ENCODE measurements at regions not wholly inside any gene's neighbourhood (a gene's known extent, or its start where the extent isn't known, plus 50 kb on each side); places are given as distances from the start of the nearest gene placed in this dataset.

GRCh38 chr2:118348380-118349034, 260.2 kb downstream of the INSIG2 start:
- no peak overlapping the region for H3K4me3 ChIP-seq (ENCODE audit: low read depth, low read length)
- DNase-seq (ENCODE audit: low read depth), result no peak
- TF ChIP-seq, protein P1, sequence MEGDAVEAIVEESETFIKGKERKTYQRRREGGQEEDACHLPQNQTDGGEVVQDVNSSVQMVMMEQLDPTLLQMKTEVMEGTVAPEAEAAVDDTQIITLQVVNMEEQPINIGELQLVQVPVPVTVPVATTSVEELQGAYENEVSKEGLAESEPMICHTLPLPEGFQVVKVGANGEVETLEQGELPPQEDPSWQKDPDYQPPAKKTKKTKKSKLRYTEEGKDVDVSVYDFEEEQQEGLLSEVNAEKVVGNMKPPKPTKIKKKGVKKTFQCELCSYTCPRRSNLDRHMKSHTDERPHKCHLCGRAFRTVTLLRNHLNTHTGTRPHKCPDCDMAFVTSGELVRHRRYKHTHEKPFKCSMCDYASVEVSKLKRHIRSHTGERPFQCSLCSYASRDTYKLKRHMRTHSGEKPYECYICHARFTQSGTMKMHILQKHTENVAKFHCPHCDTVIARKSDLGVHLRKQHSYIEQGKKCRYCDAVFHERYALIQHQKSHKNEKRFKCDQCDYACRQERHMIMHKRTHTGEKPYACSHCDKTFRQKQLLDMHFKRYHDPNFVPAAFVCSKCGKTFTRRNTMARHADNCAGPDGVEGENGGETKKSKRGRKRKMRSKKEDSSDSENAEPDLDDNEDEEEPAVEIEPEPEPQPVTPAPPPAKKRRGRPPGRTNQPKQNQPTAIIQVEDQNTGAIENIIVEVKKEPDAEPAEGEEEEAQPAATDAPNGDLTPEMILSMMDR (IDR thresholded peaks at IDR 0.05; ENCODE audit: insufficient read depth, low read depth, low read length, missing control alignments), result no peak

- DNase-seq (ENCODE audit: low read depth), result no peak
- TF ChIP-seq, protein P1 (IDR thresholded peaks at IDR 0.05; ENCODE audit: insufficient read depth, low read depth, low read length, missing control alignments), result no peak
- no peak overlapping the region for H3K4me3 ChIP-seq (ENCODE audit: low read depth, low read length)
Observed at GRCh38 chr2:118345465-118345864, 257.2 kb downstream of the INSIG2 start.

GRCh38 chr2:118340103-118340502, 251.8 kb downstream of the INSIG2 start:
- no peak overlapping the region for H3K4me3 ChIP-seq (ENCODE audit: low read depth, low read length)

DNA sequence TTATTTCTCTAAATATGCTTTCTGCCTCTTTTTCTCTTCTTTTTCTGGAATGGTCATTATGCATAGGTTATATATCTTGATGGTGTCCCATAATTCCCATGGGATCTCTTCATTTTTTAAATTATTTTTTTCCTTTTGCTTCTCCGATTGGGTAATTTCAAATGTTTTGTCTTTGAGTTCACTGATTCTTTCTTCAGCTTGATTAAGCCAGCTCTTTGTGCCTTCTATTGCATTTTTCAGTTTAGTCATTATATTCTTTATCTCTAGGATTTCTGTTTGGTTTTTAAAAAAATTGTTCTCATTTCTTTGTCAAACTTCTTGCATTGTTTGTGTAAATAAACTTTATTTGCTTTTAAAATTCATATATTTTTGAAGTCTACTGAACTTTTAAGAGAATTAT, 251.1 kb downstream of the INSIG2 start:
- TF ChIP-seq, protein P1 (IDR thresholded peaks at IDR 0.05; ENCODE audit: insufficient read depth, low read depth, low read length, missing control alignments), result no peak
- no peak overlapping the region for H3K4me3 ChIP-seq (ENCODE audit: low read depth, low read length)
- DNase-seq (ENCODE audit: low read depth), result no peak

More at GRCh38 chr2:118340103-118340502, 251.8 kb downstream of the INSIG2 start:
- DNase-seq (ENCODE audit: low read depth), result no peak
- TF ChIP-seq, protein P1 (IDR thresholded peaks at IDR 0.05; ENCODE audit: insufficient read depth, low read depth, low read length, missing control alignments), result no peak

GRCh38 chr2:118333664-118334063, 245.4 kb downstream of the INSIG2 start:
- no peak for DNase-seq (ENCODE audit: low read depth)
- no peak overlapping the region for H3K4me3 ChIP-seq (ENCODE audit: low read depth, low read length)
- TF ChIP-seq, protein P1 (IDR thresholded peaks at IDR 0.05; ENCODE audit: insufficient read depth, low read depth, low read length, missing control alignments), result no peak

DNA sequence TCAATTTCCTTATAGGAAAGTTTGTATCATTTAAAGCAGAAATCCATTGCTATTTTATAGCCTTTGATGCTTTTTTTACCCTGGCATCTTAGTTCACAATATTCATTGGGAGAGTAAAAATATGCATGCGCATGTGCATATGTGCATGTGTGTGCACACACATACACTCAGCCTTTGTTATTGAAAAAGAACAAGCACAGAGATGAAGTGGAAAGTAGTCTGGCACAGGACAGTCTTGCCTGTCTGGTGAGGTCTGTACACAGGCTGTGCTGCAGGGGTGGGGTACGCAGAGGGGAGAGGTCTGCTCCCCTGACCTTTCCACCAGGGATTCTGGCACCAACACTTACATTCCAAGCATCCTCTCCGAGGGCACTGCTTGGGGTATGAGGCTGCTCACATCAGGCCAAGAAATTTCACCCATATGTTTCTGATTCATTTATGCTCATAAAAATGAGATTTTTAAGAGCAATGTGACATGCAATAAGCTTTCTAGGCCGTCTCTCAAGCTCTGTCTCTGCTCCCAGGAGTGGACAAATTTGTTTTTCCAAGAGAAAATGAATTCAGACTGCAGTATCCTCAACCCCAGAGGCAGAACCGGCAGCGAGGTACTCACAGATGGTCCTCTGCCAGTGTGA, 237.2 kb downstream of the INSIG2 start:
- DNase-seq (ENCODE audit: low read depth), result no peak
- TF ChIP-seq, protein P1 (IDR thresholded peaks at IDR 0.05; ENCODE audit: insufficient read depth, low read depth, low read length, missing control alignments), result no peak
- no peak overlapping the region for H3K4me3 ChIP-seq (ENCODE audit: low read depth, low read length)
